MM.1S (cell line): ENCODE measurements at regions not wholly inside any gene's neighbourhood (a gene's known extent, or its start where the extent isn't known, plus 50 kb on each side); places are given as distances from the start of the nearest gene placed in this dataset.
"Not testable (repeated sequence)": the region's sequence is repeated elsewhere in the genome, so short reads cannot be mapped to it uniquely, and the experiment has no call there.

Experiments
- DNase-seq: peaks from one replicate; pipeline ENCODE4 v3.0.0-alpha.2; 2015
- H2AFZ ChIP-seq: fragments of 300-600 bp; sonication (generic); 2 replicates; pipeline ENCODE4 v1.6.0; 2016; ENCODE audit warnings: antibody characterized with exemption, low read length
- H3F3A ChIP-seq: fragments of 300-600 bp; sonication (generic); 2 replicates; pipeline ENCODE4 v1.6.1; 2016; ENCODE audit warnings: mild to moderate bottlenecking, antibody characterized with exemption, low read length, moderate library complexity, mixed read lengths; ENCODE audit not compliant: insufficient read depth
- H3K27ac ChIP-seq: fragments of 300-600 bp; sonication (generic); 2 replicates; pipeline ENCODE4 v1.5.1; 2016; ENCODE audit warnings: mild to moderate bottlenecking, low read length
- H3K27me3 ChIP-seq: fragments of 300-600 bp; sonication (generic); replicated peaks from 2 replicates; pipeline ENCODE4 v1.6.0; 2016; ENCODE audit warnings: low read length; ENCODE audit not compliant: insufficient read depth
- H3K36me3 ChIP-seq: fragments of 300-600 bp; sonication (generic); replicated peaks from 2 replicates; pipeline ENCODE4 v1.6.1; 2016; ENCODE audit warnings: mild to moderate bottlenecking, low read length, mixed read lengths; ENCODE audit not compliant: insufficient read depth
- H3K4me1 ChIP-seq: fragments of 300-600 bp; sonication (generic); 2 replicates; pipeline ENCODE4 v1.6.1; 2016; ENCODE audit warnings: low read length, mixed read lengths
- H3K4me2 ChIP-seq: fragments of 300-600 bp; sonication (generic); 2 replicates; pipeline ENCODE4 v1.6.0; 2016; ENCODE audit warnings: low read depth, low read length
- H3K4me3 ChIP-seq: fragments of 300-600 bp; sonication (generic); 2 replicates; pipeline ENCODE4 v1.5.1; 2016; ENCODE audit warnings: low read length, mixed read lengths
- H3K79me2 ChIP-seq: fragments of 300-600 bp; sonication (generic); 2 replicates; pipeline ENCODE4 v1.6.1; 2016; ENCODE audit warnings: mixed run types, low read length, mixed read lengths
- H3K9ac ChIP-seq: fragments of 300-600 bp; sonication (generic); 2 replicates; pipeline ENCODE4 v1.6.1; 2016; ENCODE audit warnings: low read length, mixed read lengths
- H3K9me2 ChIP-seq: fragments of 300-600 bp; sonication (generic); replicated peaks from 2 replicates; pipeline ENCODE4 v1.6.1; 2016; ENCODE audit warnings: mild to moderate bottlenecking, low read length, mixed read lengths; ENCODE audit not compliant: insufficient read depth
- H3K9me3 ChIP-seq: fragments of 300-600 bp; sonication (generic); replicated peaks from 2 replicates; pipeline ENCODE4 v1.6.1; 2016; ENCODE audit warnings: mild to moderate bottlenecking, low read length, mixed read lengths; ENCODE audit not compliant: insufficient read depth
- H4K20me1 ChIP-seq: fragments of 300-600 bp; sonication (generic); 2 replicates; pipeline ENCODE4 v1.6.1; 2016; ENCODE audit warnings: mild to moderate bottlenecking, low read length, moderate library complexity, mixed read lengths; ENCODE audit not compliant: insufficient read depth
- CTCF ChIP-seq: fragments of 300-600 bp; sonication (generic); IDR thresholded peaks from 2 replicates; pipeline ENCODE4 v1.5.1; 2016; ENCODE audit warnings: antibody characterized with exemption, low read length, mixed read lengths
- EZH2 ChIP-seq: fragments of 300-600 bp; sonication (generic); optimal IDR thresholded peaks from 2 replicates; pipeline ENCODE3; 2017; ENCODE audit warnings: low read depth, mild to moderate bottlenecking, antibody characterized with exemption, low read length, mixed read lengths
- EZH2phosphoT487 ChIP-seq: fragments of 300-600 bp; sonication (generic); IDR thresholded peaks from 2 replicates; pipeline ENCODE4 v1.6.1; 2018; ENCODE audit warnings: antibody characterized with exemption, low read length

GRCh38 chr10:14421941-14422340 is 91.2 kb upstream of the FRMD4A start:
- H4K20me1 ChIP-seq = no peaks in the 10 kb centered on the region
- H3K4me3 ChIP-seq = no peak overlapping the region
- no peak for DNase-seq
- H3K36me3 ChIP-seq = no peaks in the 10 kb centered on the region
- no peak for TF ChIP-seq CTCF
- TF ChIP-seq EZH2 = no peak
- no peak for TF ChIP-seq EZH2phosphoT487
- H3F3A ChIP-seq = no peaks in the 10 kb centered on the region
- H3K27ac ChIP-seq = no peak overlapping the region
- H3K9ac ChIP-seq = no peak overlapping the region
- H2AFZ ChIP-seq = no peak overlapping the region
- no peaks in the 10 kb centered on the region for H3K27me3 ChIP-seq
- no peaks in the 10 kb centered on the region for H3K9me3 ChIP-seq
- no peak overlapping the region for H3K4me2 ChIP-seq
- no peaks in the 10 kb centered on the region for H3K4me1 ChIP-seq
- no peaks in the 10 kb centered on the region for H3K9me2 ChIP-seq
- H3K79me2 ChIP-seq = no peaks in the 10 kb centered on the region

GRCh38 chr10:14417336-14417735 is 86.6 kb upstream of the FRMD4A start:
- H3K36me3 ChIP-seq, DNase-seq, H3K27ac ChIP-seq, H3K9ac ChIP-seq, H3K9me2 ChIP-seq, H3F3A ChIP-seq, H3K4me1 ChIP-seq, H3K27me3 ChIP-seq, H3K9me3 ChIP-seq, H2AFZ ChIP-seq, H3K79me2 ChIP-seq, H3K4me2 ChIP-seq, H3K4me3 ChIP-seq, H4K20me1 ChIP-seq: not testable (repeated sequence)

GRCh38 chr10:14416308-14416700 is 85.6 kb upstream of the FRMD4A start:
- no peak for TF ChIP-seq EZH2phosphoT487
- no peak overlapping the region for H2AFZ ChIP-seq
- no peak overlapping the region for H3K4me3 ChIP-seq
- H3K79me2 ChIP-seq = no peaks in the 10 kb centered on the region
- no peak overlapping the region for H3K9ac ChIP-seq
- H3K27ac ChIP-seq = no peak overlapping the region
- no peaks in the 10 kb centered on the region for H3K9me2 ChIP-seq
- H3K27me3 ChIP-seq = no peaks in the 10 kb centered on the region
- H3K4me1 ChIP-seq = no peaks in the 10 kb centered on the region
- no peak for DNase-seq
- no peaks in the 10 kb centered on the region for H3K36me3 ChIP-seq
- no peaks in the 10 kb centered on the region for H3F3A ChIP-seq
- H3K9me3 ChIP-seq = no peaks in the 10 kb centered on the region
- no peak overlapping the region for H3K4me2 ChIP-seq
- no peaks in the 10 kb centered on the region for H4K20me1 ChIP-seq

GRCh38 chr10:14415676-14416307 is 85.1 kb upstream of the FRMD4A start:
- no peak for DNase-seq
- no peak for TF ChIP-seq EZH2
- TF ChIP-seq EZH2phosphoT487 = no peak
- no peak for TF ChIP-seq CTCF
- H3K9me3 ChIP-seq = no peaks in the 10 kb centered on the region
- H3K9ac ChIP-seq = no peak overlapping the region
- no peaks in the 10 kb centered on the region for H4K20me1 ChIP-seq
- no peak overlapping the region for H3K27ac ChIP-seq
- H3K4me1 ChIP-seq = no peaks in the 10 kb centered on the region
- H3K9me2 ChIP-seq = no peaks in the 10 kb centered on the region
- H2AFZ ChIP-seq = no peak overlapping the region
- no peaks in the 10 kb centered on the region for H3K79me2 ChIP-seq
- H3K4me2 ChIP-seq = no peak overlapping the region
- no peaks in the 10 kb centered on the region for H3K27me3 ChIP-seq
- H3F3A ChIP-seq = no peaks in the 10 kb centered on the region
- no peak overlapping the region for H3K4me3 ChIP-seq
- no peaks in the 10 kb centered on the region for H3K36me3 ChIP-seq
